RWPE2 (cell line): ENCODE measurements at regions not wholly inside any gene's neighbourhood (a gene's known extent, or its start where the extent isn't known, plus 50 kb on each side); places are given as distances from the start of the nearest gene placed in this dataset.

ENCODE experiments used
- ATAC-seq: fragments of 200-7000 bp; cut with Tn5 transposase; 3 replicates; pipeline ENCODE4 v1.9.1; 2021; ENCODE audit warnings: low read depth
- DNase-seq: peaks from one replicate; pipeline ENCODE4 v3.0.0-alpha.2; 2020; ENCODE audit warnings: low spot score
- H3K27ac ChIP-seq: fragments of 450-650 bp; 2 replicates; pipeline ENCODE4 v1.5.1; 2017; ENCODE audit warnings: mild to moderate bottlenecking; ENCODE audit not compliant: poor library complexity, severe bottlenecking
- H3K27me3 ChIP-seq: fragments of 250-450 bp; sonication (Bioruptor Pico); 2 replicates; pipeline ENCODE4 v1.5.1; 2021; ENCODE audit warnings: mild to moderate bottlenecking, moderate library complexity; ENCODE audit not compliant: insufficient read depth, poor library complexity, severe bottlenecking
- H3K36me3 ChIP-seq: fragments of 250-450 bp; sonication (Bioruptor Pico); 2 replicates; pipeline ENCODE4 v1.5.1; 2020; ENCODE audit warnings: low read depth, mild to moderate bottlenecking, moderate library complexity
- H3K4me1 ChIP-seq: fragments of 250-450 bp; sonication (Bioruptor Pico); 2 replicates; pipeline ENCODE4 v1.5.1; 2021; ENCODE audit warnings: mild to moderate bottlenecking, moderate library complexity; ENCODE audit not compliant: insufficient read depth, poor library complexity, severe bottlenecking
- H3K4me3 ChIP-seq: fragments of 250-450 bp; sonication (Bioruptor Pico); 2 replicates; pipeline ENCODE4 v1.5.1; 2021; ENCODE audit warnings: mild to moderate bottlenecking, moderate library complexity; ENCODE audit not compliant: severe bottlenecking
- H3K9me3 ChIP-seq: fragments of 250-450 bp; sonication (Bioruptor Pico); 2 replicates; pipeline ENCODE4 v1.5.1; 2021; ENCODE audit warnings: mild to moderate bottlenecking, moderate library complexity; ENCODE audit not compliant: severe bottlenecking
- CTCF ChIP-seq: fragments of 450-650 bp; IDR thresholded peaks from one replicate; pipeline ENCODE4 v1.5.1; 2017; ENCODE audit warnings: mild to moderate bottlenecking, moderate library complexity; ENCODE audit not compliant: poor library complexity, severe bottlenecking

- TF ChIP-seq CTCF = no peak
Observed at GRCh38 chr4:156060661-156061060, 107.0 kb upstream of the CTSO start.

GRCh38 chr4:156053174-156053573, 99.5 kb upstream of the CTSO start:
- TF ChIP-seq CTCF = no peak
- H3K36me3 ChIP-seq = no peaks in the 10 kb centered on the region
- no peak overlapping the region for H3K4me3 ChIP-seq
- H3K27me3 ChIP-seq = no peaks in the 10 kb centered on the region
- H3K4me1 ChIP-seq = peaks cover 20% of the 10 kb centered on the region
- DNase-seq (no peak), ATAC-seq (peak; percentile 93)
- H3K9me3 ChIP-seq = no peaks in the 10 kb centered on the region
- peak overlapping the region; percentile 18 for H3K27ac ChIP-seq

More at GRCh38 chr4:156060661-156061060, 107.0 kb upstream of the CTSO start:
- Histone ChIP-seq H3K27me3 (no peaks in the 10 kb centered on the region), H3K27ac (no peak overlapping the region), H3K4me3 (no peak overlapping the region), H3K4me1 (no peaks in the 10 kb centered on the region), H3K9me3 (no peaks in the 10 kb centered on the region), H3K36me3 (no peaks in the 10 kb centered on the region)
- DNase-seq (no peak), ATAC-seq (no peak)

- TF ChIP-seq CTCF = no peak
- peak overlapping the region; percentile 18 for H3K27ac ChIP-seq
- no peaks in the 10 kb centered on the region for H3K27me3 ChIP-seq
- no peaks in the 10 kb centered on the region for H3K36me3 ChIP-seq
- no peaks in the 10 kb centered on the region for H3K9me3 ChIP-seq
- ATAC-seq (peak; percentile 38; the same call in 1 of the 3 replicates), DNase-seq (no peak)
- H3K4me1 ChIP-seq = peaks cover 20% of the 10 kb centered on the region
- H3K4me3 ChIP-seq = no peak overlapping the region
Observed at GRCh38 chr4:156052116-156052515, 98.5 kb upstream of the CTSO start.

GRCh38 chr4:156038772-156039171, 85.1 kb upstream of the CTSO start:
- H3K4me1 ChIP-seq = no peaks in the 10 kb centered on the region
- DNase-seq = no peak
- no peak overlapping the region for H3K4me3 ChIP-seq
- no peak for ATAC-seq
- H3K27me3 ChIP-seq = no peaks in the 10 kb centered on the region
- no peak overlapping the region for H3K27ac ChIP-seq
- H3K36me3 ChIP-seq = no peaks in the 10 kb centered on the region
- H3K9me3 ChIP-seq = peaks cover 2% of the 10 kb centered on the region
- TF ChIP-seq CTCF = no peak

- Histone ChIP-seq H3K36me3 (no peaks in the 10 kb centered on the region), H3K27ac (no peak overlapping the region), H3K4me3 (no peak overlapping the region), H3K4me1 (no peaks in the 10 kb centered on the region), H3K27me3 (no peaks in the 10 kb centered on the region), H3K9me3 (peaks cover 2% of the 10 kb centered on the region)
- DNase-seq (no peak), ATAC-seq (no peak)
- no peak for TF ChIP-seq CTCF
Observed at GRCh38 chr4:156036496-156036895, 82.8 kb upstream of the CTSO start.
